ENCODE measurements at regions not wholly inside any gene's neighbourhood (a gene's known extent, or its start where the extent isn't known, plus 50 kb on each side); places are given as distances from the start of the nearest gene placed in this dataset.

DNA sequence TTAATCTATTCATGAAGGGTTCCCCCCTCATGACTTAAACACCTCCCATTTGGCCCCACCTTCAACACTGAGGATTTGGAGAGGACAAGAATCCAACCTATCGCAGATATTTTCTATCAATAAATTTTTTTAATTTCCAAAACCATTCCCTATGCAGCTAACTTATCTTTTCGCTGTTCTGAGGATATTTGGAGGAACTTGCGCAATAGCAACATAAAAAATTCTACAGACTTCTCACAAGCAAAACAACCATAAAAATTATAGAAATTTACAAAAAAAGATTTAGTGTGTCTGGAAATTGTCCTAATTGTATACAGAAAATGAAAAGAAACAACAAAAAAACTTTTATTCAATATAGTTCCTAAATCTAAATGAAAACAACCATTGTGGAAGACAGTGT, 1472.7 kb upstream of the ZEB2 start:
- TF ChIP-seq, protein P1, sequence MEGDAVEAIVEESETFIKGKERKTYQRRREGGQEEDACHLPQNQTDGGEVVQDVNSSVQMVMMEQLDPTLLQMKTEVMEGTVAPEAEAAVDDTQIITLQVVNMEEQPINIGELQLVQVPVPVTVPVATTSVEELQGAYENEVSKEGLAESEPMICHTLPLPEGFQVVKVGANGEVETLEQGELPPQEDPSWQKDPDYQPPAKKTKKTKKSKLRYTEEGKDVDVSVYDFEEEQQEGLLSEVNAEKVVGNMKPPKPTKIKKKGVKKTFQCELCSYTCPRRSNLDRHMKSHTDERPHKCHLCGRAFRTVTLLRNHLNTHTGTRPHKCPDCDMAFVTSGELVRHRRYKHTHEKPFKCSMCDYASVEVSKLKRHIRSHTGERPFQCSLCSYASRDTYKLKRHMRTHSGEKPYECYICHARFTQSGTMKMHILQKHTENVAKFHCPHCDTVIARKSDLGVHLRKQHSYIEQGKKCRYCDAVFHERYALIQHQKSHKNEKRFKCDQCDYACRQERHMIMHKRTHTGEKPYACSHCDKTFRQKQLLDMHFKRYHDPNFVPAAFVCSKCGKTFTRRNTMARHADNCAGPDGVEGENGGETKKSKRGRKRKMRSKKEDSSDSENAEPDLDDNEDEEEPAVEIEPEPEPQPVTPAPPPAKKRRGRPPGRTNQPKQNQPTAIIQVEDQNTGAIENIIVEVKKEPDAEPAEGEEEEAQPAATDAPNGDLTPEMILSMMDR (conservative IDR thresholded peaks at IDR 0.05 in 1 of 2, IDR thresholded peaks at IDR 0.05 in 1 of 2; ENCODE audit: low read depth in 1 of 2, low read length in 2 of 2), result no peak
- no peak for TF ChIP-seq EZH2 (IDR thresholded peaks at IDR 0.05; ENCODE audit: low read length, missing control alignments)

Data from fibroblast of lung (primary cell).